Liver (tissue), 7 donors: ENCODE measurements at regions not wholly inside any gene's neighbourhood (a gene's known extent, or its start where the extent isn't known, plus 50 kb on each side); places are given as distances from the start of the nearest gene placed in this dataset.

Experiments used
- DNase-seq: peaks from one replicate; pipeline ENCODE4 v3.0.0-alpha.2; 2017; ENCODE audit warnings: low spot score
- H3K27ac ChIP-seq, 2 donors: one replicate each; pipeline ENCODE4 v1.7.0; 2013; ENCODE audit warnings: inconsistent platforms in 2 of 2, low read length in 2 of 2, control low read depth in 1 of 2, low read depth in 1 of 2, mild to moderate bottlenecking in 1 of 2
- H3K27me3 ChIP-seq, 4 donors: one replicate each; pipeline versions ENCODE4 v1.6.1 to v1.7.0; 2013; ENCODE audit warnings: low read length in 3 of 4, inconsistent platforms in 1 of 4, mild to moderate bottlenecking in 1 of 4, moderate library complexity in 1 of 4; ENCODE audit not compliant: control insufficient read depth in 4 of 4, insufficient read depth in 4 of 4
- H3K36me3 ChIP-seq, 4 donors: one replicate each; pipeline versions ENCODE4 v1.6.1 to v1.7.0; 2013; ENCODE audit warnings: low read length in 3 of 4, mild to moderate bottlenecking in 3 of 4, low read depth in 1 of 4, moderate library complexity in 1 of 4; ENCODE audit not compliant: control insufficient read depth in 4 of 4, insufficient read depth in 3 of 4
- H3K4me1 ChIP-seq, 4 donors: one replicate each; pipeline versions ENCODE4 v1.6.1 to v1.7.0; 2013; ENCODE audit warnings: low read length in 3 of 4, mild to moderate bottlenecking in 3 of 4, moderate library complexity in 1 of 4; ENCODE audit not compliant: control insufficient read depth in 4 of 4, insufficient read depth in 4 of 4
- H3K4me3 ChIP-seq, 3 donors: one replicate each; pipeline versions ENCODE4 v1.6.1 to v1.7.0; 2013; ENCODE audit warnings: low read length in 3 of 3, control low read depth in 1 of 3, low read depth in 1 of 3, mild to moderate bottlenecking in 1 of 3
- H3K9ac ChIP-seq, 2 donors: one replicate each; pipeline ENCODE4 v1.7.0; 2013; ENCODE audit warnings: low read length in 2 of 2, mild to moderate bottlenecking in 2 of 2, moderate library complexity in 2 of 2, control low read depth in 1 of 2, low read depth in 1 of 2
- H3K9me3 ChIP-seq, 4 donors: one replicate each; pipeline versions ENCODE4 v1.6.1 to v1.7.0; 2013; ENCODE audit warnings: low read length in 3 of 4; ENCODE audit not compliant: control insufficient read depth in 4 of 4
- ATF3 ChIP-seq: IDR thresholded peaks from 2 replicates; pipeline ENCODE4 v1.6.1; 2016; ENCODE audit warnings: antibody characterized with exemption
- EGR1 ChIP-seq, 2 donors: IDR thresholded peaks; 2 replicates each; pipeline ENCODE4 v1.6.1; 2016 to 2018; ENCODE audit warnings: antibody characterized with exemption in 2 of 2, low read depth in 2 of 2
- FOXA1 ChIP-seq: IDR thresholded peaks from 2 replicates; pipeline ENCODE4 v1.6.1; 2016; ENCODE audit warnings: antibody characterized with exemption
- FOXA2 ChIP-seq: IDR thresholded peaks from 2 replicates; pipeline ENCODE4 v1.6.1; 2016; ENCODE audit warnings: antibody characterized with exemption
- GABPA ChIP-seq, 2 donors: IDR thresholded peaks in 1 of 2; conservative IDR thresholded peaks in 1 of 2; 2 replicates each; pipeline ENCODE4 v1.6.1; 2016; ENCODE audit warnings: antibody characterized with exemption in 2 of 2, mild to moderate bottlenecking in 1 of 2, moderate library complexity in 1 of 2
- HNF4A ChIP-seq, 2 donors: conservative IDR thresholded peaks; 2 replicates each; pipeline ENCODE4 v1.6.1; 2016; ENCODE audit warnings: antibody characterized with exemption in 2 of 2, mild to moderate bottlenecking in 2 of 2
- HNF4G ChIP-seq: IDR thresholded peaks from 2 replicates; pipeline ENCODE4 v1.6.1; 2016; ENCODE audit warnings: antibody characterized with exemption
- JUND ChIP-seq, 2 donors: IDR thresholded peaks; 2 replicates each; pipeline ENCODE4 v1.6.1; 2016; ENCODE audit warnings: antibody characterized with exemption in 2 of 2
- MAX ChIP-seq: IDR thresholded peaks from 2 replicates; pipeline ENCODE4 v1.6.1; 2016; ENCODE audit warnings: antibody characterized with exemption
- RAD21 ChIP-seq, 2 donors: IDR thresholded peaks; 2 replicates each; pipeline ENCODE4 v1.6.1; 2016; ENCODE audit warnings: antibody characterized with exemption in 2 of 2, mild to moderate bottlenecking in 2 of 2
- REST ChIP-seq: IDR thresholded peaks from 2 replicates; pipeline ENCODE4 v1.6.1; 2016; ENCODE audit warnings: antibody characterized with exemption, mild to moderate bottlenecking
- RXRA ChIP-seq, 2 donors: IDR thresholded peaks; 2 replicates each; pipeline ENCODE4 v1.6.1; 2017 to 2018; ENCODE audit warnings: antibody characterized with exemption in 2 of 2, mild to moderate bottlenecking in 1 of 2
- SP1 ChIP-seq: IDR thresholded peaks from 2 replicates; pipeline ENCODE4 v1.6.1; 2018; ENCODE audit warnings: antibody characterized with exemption, mild to moderate bottlenecking
- TAF1 ChIP-seq: conservative IDR thresholded peaks from 2 replicates; pipeline ENCODE4 v1.6.1; 2016; ENCODE audit warnings: antibody characterized with exemption, mild to moderate bottlenecking
- YY1 ChIP-seq: IDR thresholded peaks from 2 replicates; pipeline ENCODE4 v1.6.1; 2016; ENCODE audit warnings: antibody characterized with exemption, mild to moderate bottlenecking
- ZBTB33 ChIP-seq: IDR thresholded peaks from 2 replicates; pipeline ENCODE4 v1.6.1; 2016; ENCODE audit warnings: antibody characterized with exemption
- WGBS: extraction: QIAGEN DNeasy Blood & Tissue Kit; methylation state at CpG from one replicate; pipeline ENCODE4 v1.1.7; 2013; 5-methylcytosine and 5-hydroxymethylcytosine counted together
- donor health status: healthy.
- donor health status: healthy.
- donor health status: healthy.
- donor health status: healthy.

- WGBS, result 76% methylated on average over 5 of the region's 5 CpGs
- no peak overlapping the region for H3K27ac ChIP-seq
- TF ChIP-seq SP1 (no peak), HNF4G (no peak), FOXA2 (no peak), JUND (IDR thresholded peaks at IDR 0.05) (no peak), GABPA (IDR thresholded peaks at IDR 0.05 in 1 of 2, conservative IDR thresholded peaks at IDR 0.05 in 1 of 2) (no peak)
- no peak overlapping the region for H3K9ac ChIP-seq
- no peak for DNase-seq
- no peak overlapping the region for H3K4me3 ChIP-seq
- H3K9me3 ChIP-seq, result no peaks in the 10 kb centered on the region
- H3K36me3 ChIP-seq, result no peaks in the 10 kb centered on the region
- H3K27me3 ChIP-seq, result no peaks in the 10 kb centered on the region
- peaks cover 0 to under 1% (median 0%) of the 10 kb centered on the region in 4 donors for H3K4me1 ChIP-seq
These were observed 84.4 kb upstream of the SYT6 start for GRCh38 chr1:114238053-114238452.

GRCh38 chr1:114236517-114236916 is 82.8 kb upstream of the SYT6 start:
- TF ChIP-seq FOXA2 (no peak), TAF1 (no peak), SP1 (no peak), YY1 (no peak)
- DNase-seq, result no peak
- Histone ChIP-seq H3K4me3 (no peak overlapping the region), H3K27ac (no peak overlapping the region), H3K36me3 (no peaks in the 10 kb centered on the region), H3K4me1 (peaks cover 0 to 5% (median 2%) of the 10 kb centered on the region in 4 donors), H3K27me3 (no peaks in the 10 kb centered on the region), H3K9me3 (no peaks in the 10 kb centered on the region), H3K9ac (no peak overlapping the region)
- 76% methylated on average over 7 of the region's 7 CpGs for WGBS

- Histone ChIP-seq H3K4me1 (peaks cover 0 to 5% (median 2%) of the 10 kb centered on the region in 4 donors), H3K9ac (no peak overlapping the region), H3K9me3 (no peaks in the 10 kb centered on the region), H3K36me3 (no peaks in the 10 kb centered on the region), H3K27me3 (no peaks in the 10 kb centered on the region), H3K27ac (no peak overlapping the region), H3K4me3 (no peak overlapping the region)
- DNase-seq, result no peak
- 83% methylated on average over 4 of the region's 4 CpGs for WGBS
- no peak for TF ChIP-seq RAD21 (IDR thresholded peaks at IDR 0.05)
- no peak for TF ChIP-seq REST
- no peak for TF ChIP-seq FOXA1
- TF ChIP-seq MAX, result no peak
- no peak for TF ChIP-seq JUND (IDR thresholded peaks at IDR 0.05)
- TF ChIP-seq ATF3, result no peak
- TF ChIP-seq TAF1, result no peak
- no peak for TF ChIP-seq HNF4G
- TF ChIP-seq RXRA (IDR thresholded peaks at IDR 0.05), result no peak
- TF ChIP-seq FOXA2, result no peak
- TF ChIP-seq YY1, result no peak
- TF ChIP-seq HNF4A (conservative IDR thresholded peaks at IDR 0.05), result no peak
- TF ChIP-seq GABPA (IDR thresholded peaks at IDR 0.05 in 1 of 2, conservative IDR thresholded peaks at IDR 0.05 in 1 of 2), result no peak
- TF ChIP-seq ZBTB33, result no peak
- no peak for TF ChIP-seq EGR1 (IDR thresholded peaks at IDR 0.05; ENCODE audit: low read depth in 2 of 2)
These were observed 82.3 kb upstream of the SYT6 start for GRCh38 chr1:114235960-114236359.
